ENCODE measurements at regions not wholly inside any gene's neighbourhood (a gene's known extent, or its start where the extent isn't known, plus 50 kb on each side); places are given as distances from the start of the nearest gene placed in this dataset.

DNA sequence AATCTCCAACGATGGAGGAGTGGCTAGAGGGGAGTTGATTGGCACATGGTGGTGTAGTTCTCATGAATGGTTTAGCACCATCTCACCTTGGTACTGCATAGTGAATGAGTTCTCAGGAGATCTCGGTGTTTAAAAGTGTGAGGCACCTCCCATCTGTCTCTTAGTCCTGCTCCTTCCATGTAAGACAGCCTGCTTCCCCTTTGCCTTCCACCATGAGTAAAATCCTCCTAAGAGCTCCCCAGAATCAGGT is 428.8 kb upstream of the MAF start:
- H3K4me3 Mint-ChIP-seq (ENCODE audit: unreplicated experiment) = no peak overlapping the region
- intact Hi-C loops (cut with micrococcal nuclease; ENCODE audit: unreplicated experiment) = no loop called here
- peaks cover 21% of the 10 kb centered on the region for H3K9me3 Mint-ChIP-seq (ENCODE audit: unreplicated experiment)
- TF ChIP-seq, protein P1, sequence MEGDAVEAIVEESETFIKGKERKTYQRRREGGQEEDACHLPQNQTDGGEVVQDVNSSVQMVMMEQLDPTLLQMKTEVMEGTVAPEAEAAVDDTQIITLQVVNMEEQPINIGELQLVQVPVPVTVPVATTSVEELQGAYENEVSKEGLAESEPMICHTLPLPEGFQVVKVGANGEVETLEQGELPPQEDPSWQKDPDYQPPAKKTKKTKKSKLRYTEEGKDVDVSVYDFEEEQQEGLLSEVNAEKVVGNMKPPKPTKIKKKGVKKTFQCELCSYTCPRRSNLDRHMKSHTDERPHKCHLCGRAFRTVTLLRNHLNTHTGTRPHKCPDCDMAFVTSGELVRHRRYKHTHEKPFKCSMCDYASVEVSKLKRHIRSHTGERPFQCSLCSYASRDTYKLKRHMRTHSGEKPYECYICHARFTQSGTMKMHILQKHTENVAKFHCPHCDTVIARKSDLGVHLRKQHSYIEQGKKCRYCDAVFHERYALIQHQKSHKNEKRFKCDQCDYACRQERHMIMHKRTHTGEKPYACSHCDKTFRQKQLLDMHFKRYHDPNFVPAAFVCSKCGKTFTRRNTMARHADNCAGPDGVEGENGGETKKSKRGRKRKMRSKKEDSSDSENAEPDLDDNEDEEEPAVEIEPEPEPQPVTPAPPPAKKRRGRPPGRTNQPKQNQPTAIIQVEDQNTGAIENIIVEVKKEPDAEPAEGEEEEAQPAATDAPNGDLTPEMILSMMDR (IDR thresholded peaks at IDR 0.05; ENCODE audit: insufficient read depth in 1 of 2, low read depth in 1 of 2, low read length in 1 of 2, severe bottlenecking in 1 of 2, unreplicated experiment in 1 of 2) = no peak
- no peaks in the 10 kb centered on the region for H3K27me3 Mint-ChIP-seq (ENCODE audit: insufficient read depth, unreplicated experiment)
- H3K4me1 Mint-ChIP-seq (ENCODE audit: low read depth, unreplicated experiment) = peaks cover 15% of the 10 kb centered on the region
- Histone ChIP-seq H3K4me3 (ENCODE audit: low read depth, low read length) (no peak overlapping the region), H3K27me3 (replicated peaks; ENCODE audit: control insufficient read depth, insufficient read depth, low read length) (no peaks in the 10 kb centered on the region), H3K9me3 (0 out of 2 replicates have a peak, but pooled peaks cover 3% of the 10 kb centered on the region), H3K4me1 (peaks cover 15% of the 10 kb centered on the region), H3K36me3 (ENCODE audit: control insufficient read depth, insufficient read depth, low read length) (no peaks in the 10 kb centered on the region; the same call in none of the 2 replicates)
- no peak for DNase-seq
- POLR2A ChIA-PET = no interaction called here
- H3K36me3 Mint-ChIP-seq (ENCODE audit: insufficient read depth, unreplicated experiment) = no peaks in the 10 kb centered on the region
- H3K27ac Mint-ChIP-seq (ENCODE audit: unreplicated experiment) = no peak overlapping the region
- no TSS peak for BruUV-seq (replicated peaks)
- CTCF ChIA-PET = no interaction called here

DNA sequence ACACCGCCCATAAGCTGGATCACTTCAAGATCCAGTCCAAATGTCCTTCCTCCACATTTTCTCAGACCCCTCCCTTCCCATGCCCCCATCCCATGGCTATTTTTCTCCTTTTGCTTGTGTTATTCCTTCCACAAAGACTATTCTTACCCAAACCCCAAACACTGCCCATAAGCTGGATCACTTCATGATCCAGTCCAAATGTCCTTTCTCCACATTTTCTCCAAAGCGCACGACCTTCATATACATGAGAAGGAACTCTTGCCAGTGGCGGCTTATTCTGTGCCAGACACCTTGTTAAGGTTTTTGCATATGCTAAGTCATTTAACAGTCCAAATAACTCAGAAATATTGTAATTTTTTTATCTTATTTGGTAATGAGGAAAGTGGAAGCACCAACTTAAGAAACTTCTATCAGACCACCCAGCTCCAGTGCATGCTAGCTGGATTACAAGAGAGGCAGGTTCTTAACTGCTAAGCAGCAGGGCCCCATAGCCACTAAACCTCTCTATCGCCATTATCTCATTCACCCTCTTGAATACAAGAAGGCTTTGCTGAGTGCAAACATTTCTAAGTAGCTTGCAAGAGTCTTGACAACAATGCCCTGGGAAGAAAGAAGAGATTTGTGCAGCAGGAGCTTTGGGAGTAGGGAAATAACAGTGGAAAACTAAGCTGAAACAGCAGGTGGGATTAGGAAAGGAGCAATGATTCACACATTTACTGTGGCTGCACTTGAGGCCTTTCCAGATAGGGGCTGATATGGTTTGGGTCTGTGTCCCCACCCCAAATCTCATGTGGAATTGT is 428.2 kb upstream of the MAF start:
- no peaks in the 10 kb centered on the region for H3K36me3 Mint-ChIP-seq (ENCODE audit: insufficient read depth, unreplicated experiment)
- DNase-seq = no peak
- intact Hi-C loops (cut with micrococcal nuclease; ENCODE audit: unreplicated experiment) = no loop called here
- H3K4me1 Mint-ChIP-seq (ENCODE audit: low read depth, unreplicated experiment) = peaks cover 20% of the 10 kb centered on the region
- CTCF ChIA-PET = no interaction called here
- H3K27ac Mint-ChIP-seq (ENCODE audit: unreplicated experiment) = peak overlapping the region; percentile 20
- H3K36me3 ChIP-seq (ENCODE audit: control insufficient read depth, insufficient read depth, low read length) = no peaks in the 10 kb centered on the region; the same call in none of the 2 replicates
- H3K4me3 Mint-ChIP-seq (ENCODE audit: unreplicated experiment) = no peak overlapping the region
- 0 out of 2 replicates have a peak, but pooled peaks cover under 1% of the 10 kb centered on the region for H3K9me3 ChIP-seq
- POLR2A ChIA-PET = no interaction called here
- H3K27me3 ChIP-seq (replicated peaks; ENCODE audit: control insufficient read depth, insufficient read depth, low read length) = no peaks in the 10 kb centered on the region
- no TSS peak for BruUV-seq (replicated peaks)
- TF ChIP-seq, protein P1 (IDR thresholded peaks at IDR 0.05; ENCODE audit: insufficient read depth in 1 of 2, low read depth in 1 of 2, low read length in 1 of 2, severe bottlenecking in 1 of 2, unreplicated experiment in 1 of 2) = no peak
- peaks cover 17% of the 10 kb centered on the region for H3K4me1 ChIP-seq
- H3K27me3 Mint-ChIP-seq (ENCODE audit: insufficient read depth, unreplicated experiment) = no peaks in the 10 kb centered on the region
- no peak overlapping the region for H3K4me3 ChIP-seq (ENCODE audit: low read depth, low read length)
- H3K9me3 Mint-ChIP-seq (ENCODE audit: unreplicated experiment) = peaks cover 16% of the 10 kb centered on the region

DNA sequence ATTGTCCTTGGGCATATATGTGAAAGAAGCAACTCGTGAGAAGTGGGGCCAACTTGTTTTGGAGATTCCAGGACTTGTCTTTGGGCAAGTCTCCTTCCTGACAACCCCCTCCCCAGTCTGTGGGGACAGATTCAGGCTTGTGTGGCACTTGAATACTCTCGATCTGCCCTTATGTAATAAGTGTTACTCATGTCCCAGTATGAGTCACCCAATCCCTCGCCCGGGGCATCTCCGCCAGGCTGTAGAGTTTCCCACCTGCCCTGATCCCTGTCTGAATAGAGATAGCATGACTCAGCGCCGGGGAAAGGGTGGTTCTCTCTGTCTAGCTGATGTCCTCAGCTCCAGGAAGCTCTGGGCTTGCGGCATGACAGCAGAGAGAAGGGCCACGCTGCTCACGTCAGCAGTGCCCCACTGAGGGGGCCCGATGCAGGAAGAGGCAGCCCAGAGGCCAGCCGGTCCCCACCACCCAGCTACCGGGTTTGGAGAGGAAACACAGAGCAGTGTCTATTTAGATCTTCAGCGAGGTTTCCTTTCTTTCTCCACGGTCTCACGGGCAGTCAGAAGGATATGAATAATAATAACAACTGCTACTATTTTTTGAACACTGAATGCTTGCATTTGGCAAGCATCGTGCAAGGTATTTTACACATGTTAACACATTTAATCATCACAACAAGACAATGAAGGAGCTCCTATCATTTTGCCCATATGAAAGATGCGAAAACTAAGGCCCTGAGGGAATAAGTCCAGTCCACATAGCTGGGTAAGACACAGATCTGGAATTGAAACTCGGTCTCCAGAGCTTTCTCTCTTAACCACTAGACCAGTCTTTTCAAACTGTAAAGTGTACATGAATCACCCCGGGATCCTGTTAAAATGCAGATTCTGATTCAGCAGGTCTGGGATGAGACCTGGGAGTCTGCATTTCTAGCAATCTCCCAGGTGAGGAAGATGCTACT is 426.7 kb upstream of the MAF start:
- Histone ChIP-seq H3K4me1 (peaks cover 17% of the 10 kb centered on the region), H3K27me3 (replicated peaks; ENCODE audit: control insufficient read depth, insufficient read depth, low read length) (no peaks in the 10 kb centered on the region), H3K36me3 (ENCODE audit: control insufficient read depth, insufficient read depth, low read length) (no peaks in the 10 kb centered on the region; the same call in none of the 2 replicates), H3K9me3 (no peaks in the 10 kb centered on the region), H3K4me3 (ENCODE audit: low read depth, low read length) (no peak overlapping the region)
- intact Hi-C loops (cut with micrococcal nuclease; ENCODE audit: unreplicated experiment) = no loop called here
- TF ChIP-seq, protein P1 (IDR thresholded peaks at IDR 0.05; ENCODE audit: insufficient read depth in 1 of 2, low read depth in 1 of 2, low read length in 1 of 2, severe bottlenecking in 1 of 2, unreplicated experiment in 1 of 2) = no peak
- BruUV-seq (replicated peaks) = TSS peak; percentile 65
- peak overlapping the region; percentile 59 for H3K4me3 Mint-ChIP-seq (ENCODE audit: unreplicated experiment)
- H3K27me3 Mint-ChIP-seq (ENCODE audit: insufficient read depth, unreplicated experiment) = no peaks in the 10 kb centered on the region
- POLR2A ChIA-PET = no interaction called here
- no peaks in the 10 kb centered on the region for H3K36me3 Mint-ChIP-seq (ENCODE audit: insufficient read depth, unreplicated experiment)
- H3K9me3 Mint-ChIP-seq (ENCODE audit: unreplicated experiment) = peaks cover 1% of the 10 kb centered on the region
- DNase-seq = peak; percentile 87 to 93
- H3K4me1 Mint-ChIP-seq (ENCODE audit: low read depth, unreplicated experiment) = peaks cover 27% of the 10 kb centered on the region
- peak overlapping the region; percentile 91 for H3K27ac Mint-ChIP-seq (ENCODE audit: unreplicated experiment)
- CTCF ChIA-PET = interaction anchor here (0.9 kb wide), 1 partner anchor 21 kb away, joined by 7 read pairs; no protein-coding TSS in a partner anchor

Measured in Caco-2 (cell line).